DOHH2 (cell line): ENCODE measurements at regions not wholly inside any gene's neighbourhood (a gene's known extent, or its start where the extent isn't known, plus 50 kb on each side); places are given as distances from the start of the nearest gene placed in this dataset.

Experiments used
- H3F3A ChIP-seq: fragments of 200-600 bp; sonication (generic), shearing (Covaris generic); 2 replicates; pipeline ENCODE4 v1.6.0; 2016; ENCODE audit warnings: antibody characterized with exemption, mild to moderate bottlenecking; ENCODE audit not compliant: control insufficient read depth, insufficient read depth
- H3K27ac ChIP-seq: fragments of 200-600 bp; sonication (generic); 2 replicates; pipeline ENCODE4 v1.5.1; 2014; ENCODE audit warnings: low read depth, mild to moderate bottlenecking, low read length, moderate library complexity
- H3K27me3 ChIP-seq: fragments of 200-600 bp; sonication (generic); 2 replicates; pipeline ENCODE4 v1.6.1; 2014; ENCODE audit warnings: mild to moderate bottlenecking, low read length, mixed read lengths; ENCODE audit not compliant: control insufficient read depth
- H3K36me3 ChIP-seq: fragments of 200-600 bp; sonication (generic); 2 replicates; pipeline ENCODE4 v1.6.1; 2014; ENCODE audit warnings: mild to moderate bottlenecking, low read length, moderate library complexity, mixed read lengths; ENCODE audit not compliant: control insufficient read depth
- H3K4me1 ChIP-seq: fragments of 200-600 bp; sonication (generic); 2 replicates; pipeline ENCODE4 v1.6.1; 2014; ENCODE audit warnings: mild to moderate bottlenecking, low read length, mixed read lengths; ENCODE audit not compliant: control insufficient read depth
- H3K4me2 ChIP-seq: fragments of 200-600 bp; sonication (generic); 2 replicates; pipeline ENCODE4 v1.6.0; 2014; ENCODE audit warnings: mild to moderate bottlenecking, low read length, moderate library complexity
- H3K4me3 ChIP-seq: fragments of 200-600 bp; sonication (generic); 2 replicates; pipeline ENCODE4 v1.5.1; 2014; ENCODE audit warnings: mild to moderate bottlenecking, low read length, mixed read lengths
- H3K79me2 ChIP-seq: fragments of 200-600 bp; sonication (generic); 2 replicates; pipeline ENCODE4 v1.6.1; 2014; ENCODE audit warnings: mild to moderate bottlenecking, low read length, mixed read lengths; ENCODE audit not compliant: control insufficient read depth
- H3K9me2 ChIP-seq: fragments of 200-600 bp; sonication (generic); replicated peaks from 2 replicates; pipeline ENCODE4 v1.6.1; 2014; ENCODE audit warnings: mild to moderate bottlenecking, low read length, mixed read lengths; ENCODE audit not compliant: control insufficient read depth
- H3K9me3 ChIP-seq: fragments of 200-600 bp; sonication (generic); 2 replicates; pipeline ENCODE4 v1.6.1; 2014; ENCODE audit warnings: antibody characterized with exemption, low read length, mixed read lengths; ENCODE audit not compliant: control insufficient read depth, insufficient read depth
- H4K20me1 ChIP-seq: fragments of 200-600 bp; sonication (generic); 2 replicates; pipeline ENCODE4 v1.6.0; 2014; ENCODE audit warnings: low read depth, mild to moderate bottlenecking, antibody characterized with exemption, low read length, moderate library complexity; ENCODE audit not compliant: control insufficient read depth, insufficient read depth
- EZH2phosphoT487 ChIP-seq: fragments of 200-600 bp; sonication (generic); IDR thresholded peaks from 2 replicates; pipeline ENCODE4 v1.6.1; 2017; ENCODE audit warnings: borderline replicate concordance, mild to moderate bottlenecking, antibody characterized with exemption, low read length, moderate library complexity, mixed read lengths
- TF ChIP-seq, protein P1 (sequence below): fragments of 200-600 bp; sonication (generic); IDR thresholded peaks from one replicate; pipeline ENCODE4 v1.5.1; 2014; ENCODE audit warnings: antibody characterized with exemption, mild to moderate bottlenecking, low read depth, low read length; ENCODE audit not compliant: poor library complexity, severe bottlenecking

DNA sequence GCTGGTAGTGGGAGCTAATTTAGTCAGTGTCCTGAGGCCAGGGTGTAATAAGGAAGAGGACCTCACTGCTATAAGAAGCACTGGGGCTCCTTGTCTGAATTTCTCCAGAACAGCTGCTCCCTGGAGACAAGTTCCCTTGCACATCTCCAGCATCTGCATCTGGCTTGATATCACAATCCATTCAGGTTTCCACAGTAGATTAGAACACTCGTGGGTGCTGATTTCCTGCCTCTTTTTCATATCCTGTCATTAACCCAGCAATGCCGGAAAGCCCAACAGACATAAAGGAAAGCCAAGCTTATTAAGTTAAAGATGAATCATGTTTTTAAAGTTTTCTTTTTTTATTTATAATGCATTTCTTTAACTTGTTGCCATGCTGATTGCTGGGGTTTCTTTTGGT lies 232.3 kb upstream of the WWC1 start:
- Histone ChIP-seq H3F3A (no peaks in the 10 kb centered on the region), H3K79me2 (no peaks in the 10 kb centered on the region), H3K4me1 (no peaks in the 10 kb centered on the region), H3K36me3 (no peaks in the 10 kb centered on the region), H4K20me1 (no peaks in the 10 kb centered on the region), H3K27me3 (no peaks in the 10 kb centered on the region), H3K9me2 (no peaks in the 10 kb centered on the region), H3K9me3 (peaks cover 6% of the 10 kb centered on the region; the same call in 1 of the 2 replicates), H3K27ac (no peak overlapping the region), H3K4me3 (no peak overlapping the region), H3K4me2 (no peak overlapping the region)
- TF ChIP-seq, protein P1, sequence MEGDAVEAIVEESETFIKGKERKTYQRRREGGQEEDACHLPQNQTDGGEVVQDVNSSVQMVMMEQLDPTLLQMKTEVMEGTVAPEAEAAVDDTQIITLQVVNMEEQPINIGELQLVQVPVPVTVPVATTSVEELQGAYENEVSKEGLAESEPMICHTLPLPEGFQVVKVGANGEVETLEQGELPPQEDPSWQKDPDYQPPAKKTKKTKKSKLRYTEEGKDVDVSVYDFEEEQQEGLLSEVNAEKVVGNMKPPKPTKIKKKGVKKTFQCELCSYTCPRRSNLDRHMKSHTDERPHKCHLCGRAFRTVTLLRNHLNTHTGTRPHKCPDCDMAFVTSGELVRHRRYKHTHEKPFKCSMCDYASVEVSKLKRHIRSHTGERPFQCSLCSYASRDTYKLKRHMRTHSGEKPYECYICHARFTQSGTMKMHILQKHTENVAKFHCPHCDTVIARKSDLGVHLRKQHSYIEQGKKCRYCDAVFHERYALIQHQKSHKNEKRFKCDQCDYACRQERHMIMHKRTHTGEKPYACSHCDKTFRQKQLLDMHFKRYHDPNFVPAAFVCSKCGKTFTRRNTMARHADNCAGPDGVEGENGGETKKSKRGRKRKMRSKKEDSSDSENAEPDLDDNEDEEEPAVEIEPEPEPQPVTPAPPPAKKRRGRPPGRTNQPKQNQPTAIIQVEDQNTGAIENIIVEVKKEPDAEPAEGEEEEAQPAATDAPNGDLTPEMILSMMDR, result no peak
- no peak for TF ChIP-seq EZH2phosphoT487

DNA sequence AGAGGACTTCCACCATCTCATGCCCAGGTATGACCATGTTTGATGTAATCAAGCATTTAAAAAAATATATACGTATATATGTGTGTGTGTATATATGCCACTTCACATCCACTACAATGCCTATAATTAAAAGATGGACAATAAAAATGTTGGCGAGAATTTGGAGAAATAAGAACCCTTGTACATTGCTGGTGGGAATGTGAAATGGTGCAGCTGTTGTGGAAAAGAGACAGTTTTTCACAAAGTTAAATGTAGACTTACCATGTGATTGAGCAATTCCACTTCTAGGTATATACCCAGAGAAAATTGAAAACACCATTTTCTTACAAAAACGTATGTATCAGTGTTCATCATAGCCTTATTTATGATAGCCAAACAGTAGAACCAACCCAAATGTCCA lies 229.2 kb upstream of the WWC1 start:
- Histone ChIP-seq H3K9me2 (no peaks in the 10 kb centered on the region; the same call in 1 of the 2 replicates), H4K20me1 (no peaks in the 10 kb centered on the region), H3K9me3 (peaks cover 6% of the 10 kb centered on the region; the same call in 1 of the 2 replicates), H3F3A (no peaks in the 10 kb centered on the region), H3K4me2 (no peak overlapping the region), H3K79me2 (no peaks in the 10 kb centered on the region), H3K27me3 (no peaks in the 10 kb centered on the region), H3K4me3 (no peak overlapping the region), H3K4me1 (no peaks in the 10 kb centered on the region), H3K27ac (no peak overlapping the region), H3K36me3 (no peaks in the 10 kb centered on the region)
- TF ChIP-seq, protein P1, result no peak
- no peak for TF ChIP-seq EZH2phosphoT487

DNA sequence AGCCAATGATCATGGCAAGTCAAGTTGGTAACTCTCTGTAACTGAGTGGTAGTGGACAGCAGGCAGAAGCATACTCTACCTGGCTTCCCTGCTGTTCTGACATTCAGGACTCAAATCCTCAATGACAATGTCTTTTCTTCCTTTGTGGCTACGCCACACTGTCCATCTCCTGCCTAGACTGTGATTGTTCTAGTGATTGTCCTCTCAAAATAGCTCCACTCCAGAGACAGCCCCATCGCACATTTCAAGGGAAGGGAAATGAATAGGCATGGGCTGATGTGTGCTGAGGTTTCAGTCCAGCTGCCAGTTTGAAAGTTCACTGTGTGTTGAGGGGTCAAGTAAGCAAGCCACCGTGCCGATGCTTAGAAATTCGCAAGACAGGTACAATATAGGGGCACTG lies 227.0 kb upstream of the WWC1 start:
- Histone ChIP-seq H3K4me1 (no peaks in the 10 kb centered on the region), H3K9me2 (no peaks in the 10 kb centered on the region; the same call in 1 of the 2 replicates), H4K20me1 (no peaks in the 10 kb centered on the region), H3K79me2 (no peaks in the 10 kb centered on the region), H3K9me3 (no peaks in the 10 kb centered on the region), H3K4me2 (no peak overlapping the region), H3K4me3 (no peak overlapping the region), H3K27ac (no peak overlapping the region), H3F3A (no peaks in the 10 kb centered on the region), H3K27me3 (no peaks in the 10 kb centered on the region), H3K36me3 (no peaks in the 10 kb centered on the region)
- TF ChIP-seq, protein P1, result no peak
- TF ChIP-seq EZH2phosphoT487, result no peak
